HepG2 (cell line): ENCODE measurements at regions not wholly inside any gene's neighbourhood (a gene's known extent, or its start where the extent isn't known, plus 50 kb on each side); places are given as distances from the start of the nearest gene placed in this dataset.

Source experiments
- ATAC-seq: fragments of 200-7000 bp; cut with Tn5 transposase; 3 replicates; pipeline ENCODE4 v1.9.1; 2020; ENCODE audit warnings: mild to moderate bottlenecking, moderate library complexity
- BruUV-seq: library from RNA; stranded (reverse); fragments of 400-500 nt; replicated peaks from 2 replicates; lab custom pipeline; 2021; lab: Mats Ljungman, UMichigan
- CTCF ChIA-PET: fragments of 300-600 bp; formaldehyde crosslinking; extraction: SDS; loops from one replicate; lab custom pipeline; 2021; ENCODE audit warnings: low total read pairs, inconsistent platforms, low intra/inter-chr PET ratio; lab: Yijun Ruan, JAX
- POLR2A ChIA-PET: fragments of 350-600 bp; sonication (Branson Sonifier 250); formaldehyde crosslinking; loops from one replicate; lab custom pipeline; 2020; ENCODE audit warnings: antibody characterized with exemption, inconsistent platforms; lab: Yijun Ruan, JAX
- DNase-seq: peaks from one replicate; pipeline ENCODE4 v3.0.0-alpha.2; 2015; ENCODE audit warnings: low spot score
- FAIRE-seq: peaks from 3 replicates; lab custom pipeline; 2011; peaks lifted over from hg19 to GRCh38; lab: Jason Lieb, UNC
- H2AFZ ChIP-seq: one replicate; pipeline ENCODE4 v1.6.1; 2011; ENCODE audit warnings: low read length, inconsistent platforms
- H3K27ac ChIP-seq: fragments of 300-600 bp; 3 replicates; pipeline ENCODE4 v1.8.0; 2011; ENCODE audit warnings: mixed run types, mild to moderate bottlenecking, mixed read lengths, low read length, inconsistent platforms; ENCODE audit not compliant: insufficient read depth; ENCODE audit errors: extremely low read length
- H3K27me3 ChIP-seq, 2 experiments: fragments of 200-600 bp in 1 of 2; 2 replicates in 1 of 2; 3 replicates in 1 of 2; pipeline versions ENCODE4 v1.6.0 to v1.8.0; 2011; ENCODE audit warnings: low read length in 2 of 2, mild to moderate bottlenecking in 2 of 2, moderate library complexity in 2 of 2, inconsistent platforms in 1 of 2; ENCODE audit not compliant: insufficient read depth in 2 of 2, control insufficient read depth in 1 of 2
- H3K36me3 ChIP-seq, 2 experiments: fragments of 200-600 bp in 1 of 2; replicated peaks in 1 of 2; 2 replicates in 1 of 2; 3 replicates in 1 of 2; pipeline versions ENCODE4 v1.5.1 to v1.8.0; 2011; ENCODE audit warnings: low read length in 2 of 2, inconsistent platforms in 1 of 2; ENCODE audit not compliant: insufficient read depth in 2 of 2, control insufficient read depth in 1 of 2
- H3K4me1 ChIP-seq: 2 replicates; pipeline ENCODE4 v1.5.1; 2012; ENCODE audit warnings: low read length, inconsistent platforms; ENCODE audit not compliant: insufficient read depth
- H3K4me2 ChIP-seq: 2 replicates; pipeline ENCODE4 v1.6.0; 2011; ENCODE audit warnings: low read depth, low read length, inconsistent platforms
- H3K4me3 ChIP-seq, 3 experiments: fragments of 200-600 bp in 1 of 3; sonication (generic), shearing (Covaris generic) in 1 of 3; replicated peaks in 1 of 3; 2 replicates each; pipeline ENCODE4 v1.5.1; 2011 to 2016; ENCODE audit warnings: low read length in 3 of 3, inconsistent platforms in 2 of 3, low read depth in 2 of 3, mild to moderate bottlenecking in 2 of 3, control low read depth in 1 of 3, mixed read lengths in 1 of 3; ENCODE audit not compliant: insufficient read depth in 1 of 3
- H3K79me2 ChIP-seq: one replicate; pipeline ENCODE4 v1.6.1; 2011; ENCODE audit warnings: low read length, inconsistent platforms; ENCODE audit not compliant: insufficient read depth
- H3K9ac ChIP-seq: 2 replicates; pipeline ENCODE4 v1.6.0; 2011; ENCODE audit warnings: mild to moderate bottlenecking, low read depth, low read length, inconsistent platforms; ENCODE audit not compliant: insufficient read depth
- H3K9me3 ChIP-seq: 2 replicates; pipeline ENCODE4 v1.5.1; 2012; ENCODE audit warnings: mild to moderate bottlenecking, low read length
- H4K20me1 ChIP-seq: 2 replicates; pipeline ENCODE4 v1.6.0; 2011; ENCODE audit warnings: inconsistent platforms, mild to moderate bottlenecking, low read length, moderate library complexity; ENCODE audit not compliant: insufficient read depth
- ASH2L ChIP-seq: fragments of 300-600, 200-600 bp; sonication (generic); IDR thresholded peaks from 2 replicates; pipeline ENCODE4 v1.7.0; 2017; ENCODE audit warnings: low read depth, mild to moderate bottlenecking, moderate library complexity, mixed read lengths, low read length; ENCODE audit not compliant: insufficient read length
- GLI4 ChIP-seq: sonication (generic); formaldehyde crosslinking; IDR thresholded peaks from 2 replicates; pipeline ENCODE4 v1.5.1; 2020; ENCODE audit warnings: missing genetic modification reagents, mild to moderate bottlenecking, moderate library complexity, borderline replicate concordance
- MTA3 ChIP-seq: sonication (generic); formaldehyde crosslinking; IDR thresholded peaks from 2 replicates; pipeline ENCODE4 v1.4.0; 2020; ENCODE audit warnings: missing genetic modification reagents
- PHF21A ChIP-seq: sonication (generic); formaldehyde crosslinking; IDR thresholded peaks from 2 replicates; pipeline ENCODE4 v1.5.0; 2020; ENCODE audit warnings: mild to moderate bottlenecking, missing genetic modification reagents
- RORA ChIP-seq: sonication (generic); formaldehyde crosslinking; IDR thresholded peaks from 2 replicates; pipeline ENCODE4 v1.5.0; 2020; ENCODE audit warnings: mild to moderate bottlenecking, missing genetic modification reagents, moderate library complexity
- SNAPC5 ChIP-seq: sonication (generic); formaldehyde crosslinking; IDR thresholded peaks from 2 replicates; pipeline ENCODE4 v1.8.1; 2023; ENCODE audit warnings: mild to moderate bottlenecking, missing genetic modification reagents, borderline replicate concordance
- SOX5 ChIP-seq: IDR thresholded peaks from 2 replicates; pipeline ENCODE4 v1.6.1; 2016; ENCODE audit warnings: borderline replicate concordance
- ZFAT ChIP-seq: sonication (generic); formaldehyde crosslinking; conservative IDR thresholded peaks from 2 replicates; pipeline ENCODE4 v1.8.1; 2023; ENCODE audit warnings: missing genetic modification reagents, inconsistent platforms
- ZNF124 ChIP-seq: sonication (generic); formaldehyde crosslinking; IDR thresholded peaks from 2 replicates; pipeline ENCODE4 v1.4.0; 2020; ENCODE audit warnings: missing genetic modification reagents
- ZNF253 ChIP-seq: sonication (generic); formaldehyde crosslinking; IDR thresholded peaks from 2 replicates; pipeline ENCODE4 v1.8.0; 2022; ENCODE audit warnings: mild to moderate bottlenecking, missing genetic modification reagents, borderline replicate concordance
- ZNF276 ChIP-seq: sonication (generic); formaldehyde crosslinking; IDR thresholded peaks from 2 replicates; pipeline ENCODE4 v1.4.0; 2020; ENCODE audit warnings: mild to moderate bottlenecking, low read depth, missing genetic modification reagents
- ZNF296 ChIP-seq: sonication (generic); formaldehyde crosslinking; conservative IDR thresholded peaks from 2 replicates; pipeline ENCODE4 v1.5.0; 2020; ENCODE audit warnings: mild to moderate bottlenecking, missing genetic modification reagents
- ZNF549 ChIP-seq: sonication (generic); formaldehyde crosslinking; IDR thresholded peaks from 2 replicates; pipeline ENCODE4 v1.5.0; 2020; ENCODE audit warnings: missing genetic modification reagents
- ZNF564 ChIP-seq: sonication (generic); formaldehyde crosslinking; IDR thresholded peaks from 2 replicates; pipeline ENCODE4 v1.8.1; 2023; ENCODE audit warnings: mild to moderate bottlenecking, missing genetic modification reagents
- ZNF616 ChIP-seq: sonication (generic); formaldehyde crosslinking; IDR thresholded peaks from 2 replicates; pipeline ENCODE4 v1.5.0; 2020; ENCODE audit warnings: low read depth, mild to moderate bottlenecking, missing genetic modification reagents
- ZNF660 ChIP-seq: sonication (generic); formaldehyde crosslinking; IDR thresholded peaks from 2 replicates; pipeline ENCODE4 v1.5.1; 2020; ENCODE audit warnings: mild to moderate bottlenecking, low read depth, missing genetic modification reagents, borderline replicate concordance
- ZNF777 ChIP-seq: sonication (generic); formaldehyde crosslinking; IDR thresholded peaks from 2 replicates; pipeline ENCODE4 v1.4.0; 2020; ENCODE audit warnings: missing genetic modification reagents
- WGBS: methylation state at CpG from one replicate; pipeline ENCODE4 v1.1.6; 2017; ENCODE audit warnings: low lambda C conversion rate; 5-methylcytosine and 5-hydroxymethylcytosine counted together
- in situ Hi-C: cut with HindIII; loops from 2 replicates; pipeline ENCODE4 v1.10.0; 2017; ENCODE audit warnings: low pct_unique_long_range_greater_than_20kb; ENCODE audit not compliant: extremely low pct_ligation_motif_present
- intact Hi-C: fragments of 100-400 bp; cut with micrococcal nuclease; formaldehyde crosslinking; loops from one replicate; pipeline ENCODE4 v1.10.0; 2022; ENCODE audit not compliant: unreplicated experiment

GRCh38 chr3:152728231-152728980 is 106.5 kb upstream of the P2RY1 start (continued):
- TF ChIP-seq ZNF616 (no peak), PHF21A (CRISPR knock-in tag) (no peak)

GRCh38 chr3:152729906-152730305 is 105.0 kb upstream of the P2RY1 start:
- no peak for ATAC-seq
- Histone ChIP-seq H3K27ac (no peak overlapping the region), H3K79me2 (no peaks in the 10 kb centered on the region), H3K4me3 (no peak overlapping the region)
- POLR2A ChIA-PET, result no interaction called here
- TF ChIP-seq ZNF253 (CRISPR knock-in tag) (no peak), ZFAT (CRISPR knock-in tag) (no peak), MTA3 (CRISPR knock-in tag) (no peak), ZNF777 (no peak), RORA (CRISPR knock-in tag) (no peak), SOX5 (CRISPR knock-in tag) (no peak)
- TF ChIP-seq, all 625 proteins: peak for 0
- Histone ChIP-seq H3K4me2 (no peak overlapping the region), H2AFZ (no peak overlapping the region), H3K9me3 (no peaks in the 10 kb centered on the region), H3K36me3 (no peaks in the 10 kb centered on the region), H3K9ac (no peak overlapping the region), H3K4me1 (no peaks in the 10 kb centered on the region), H4K20me1 (no peaks in the 10 kb centered on the region), H3K27me3 (no peaks in the 10 kb centered on the region)
- CTCF ChIA-PET, result no interaction called here
- FAIRE-seq (no peak), DNase-seq (no peak)
- 33% methylated on average over 5 of the region's 5 CpGs for WGBS
- intact Hi-C loops, result no loop called here
- in situ Hi-C loops, result no loop called here
- no TSS peak for BruUV-seq

GRCh38 chr3:152731511-152731910 is 103.4 kb upstream of the P2RY1 start:
- Histone ChIP-seq H3K9ac (no peak overlapping the region), H3K9me3 (no peaks in the 10 kb centered on the region), H3K4me2 (no peak overlapping the region), H3K27ac (no peak overlapping the region), H3K4me1 (no peaks in the 10 kb centered on the region), H4K20me1 (no peaks in the 10 kb centered on the region), H3K36me3 (no peaks in the 10 kb centered on the region), H3K79me2 (no peaks in the 10 kb centered on the region), H3K27me3 (no peaks in the 10 kb centered on the region), H2AFZ (no peak overlapping the region), H3K4me3 (no peak overlapping the region)
- ATAC-seq (no peak), DNase-seq (no peak), FAIRE-seq (no peak)
- POLR2A ChIA-PET, result no interaction called here
- in situ Hi-C loops (no loop called here), intact Hi-C loops (no loop called here)
- WGBS, result 44% methylated on average over 2 of the region's 2 CpGs
- BruUV-seq, result no TSS peak
- CTCF ChIA-PET, result no interaction called here
- TF ChIP-seq ZNF564 (CRISPR knock-in tag) (no peak), ZNF124 (CRISPR knock-in tag) (no peak), ZNF549 (CRISPR knock-in tag) (no peak), ZNF296 (CRISPR knock-in tag) (no peak), SNAPC5 (CRISPR knock-in tag) (no peak), ZNF276 (no peak), ASH2L (no peak), GLI4 (CRISPR knock-in tag) (no peak), ZNF660 (CRISPR knock-in tag) (no peak)
